GM23338 (cell line): ENCODE measurements at regions not wholly inside any gene's neighbourhood (a gene's known extent, or its start where the extent isn't known, plus 50 kb on each side); places are given as distances from the start of the nearest gene placed in this dataset.

Source experiments
- ATAC-seq: fragments of 200-7000 bp; cut with Tn5 transposase; 3 replicates; pipeline ENCODE4 v1.9.1; 2020
- DNase-seq: peaks from one replicate; pipeline ENCODE4 v3.0.0-alpha.2; 2015; ENCODE audit warnings: low spot score
- H2AFZ ChIP-seq: fragments of 200-600 bp; sonication (generic); 2 replicates; pipeline ENCODE4 v1.8.0; 2016; ENCODE audit warnings: antibody characterized with exemption, mild to moderate bottlenecking, moderate library complexity
- H3F3A ChIP-seq: fragments of 200-600 bp; sonication (generic); replicated peaks from 2 replicates; pipeline ENCODE4 v1.8.0; 2017; ENCODE audit warnings: antibody characterized with exemption, mixed run types, low read depth
- H3K27ac ChIP-seq: fragments of 200-600 bp; sonication (generic); 2 replicates; pipeline ENCODE4 v1.6.1; 2016; ENCODE audit warnings: low read depth
- H3K27me3 ChIP-seq: fragments of 200-600 bp; sonication (generic); 2 replicates; pipeline ENCODE4 v1.8.0; 2016; ENCODE audit warnings: mild to moderate bottlenecking, mixed run types, moderate library complexity; ENCODE audit not compliant: insufficient read depth
- H3K36me3 ChIP-seq: fragments of 200-600 bp; sonication (generic); 2 replicates; pipeline ENCODE4 v1.8.0; 2016; ENCODE audit warnings: mild to moderate bottlenecking; ENCODE audit not compliant: insufficient read depth
- H3K4me1 ChIP-seq: fragments of 200-600 bp; sonication (generic); 2 replicates; pipeline ENCODE4 v1.8.0; 2016; ENCODE audit warnings: mild to moderate bottlenecking, moderate library complexity; ENCODE audit not compliant: insufficient read depth
- H3K4me2 ChIP-seq: fragments of 200-600 bp; sonication (generic); 2 replicates; pipeline ENCODE4 v1.7.1; 2017; ENCODE audit warnings: mixed run types
- H3K4me3 ChIP-seq: fragments of 200-600 bp; sonication (generic); 2 replicates; pipeline ENCODE4 v1.6.1; 2016; ENCODE audit warnings: mixed run types
- H3K79me2 ChIP-seq: fragments of 200-600 bp; sonication (generic); replicated peaks from 2 replicates; pipeline ENCODE4 v1.8.0; 2017; ENCODE audit warnings: mild to moderate bottlenecking; ENCODE audit not compliant: insufficient read depth
- H3K9me2 ChIP-seq: fragments of 200-600 bp; sonication (generic); 2 replicates; pipeline ENCODE4 v1.8.0; 2017; ENCODE audit not compliant: insufficient read depth
- H4K20me1 ChIP-seq: fragments of 200-600 bp; sonication (generic); replicated peaks from 2 replicates; pipeline ENCODE4 v1.8.0; 2017; ENCODE audit warnings: mild to moderate bottlenecking; ENCODE audit not compliant: insufficient read depth
- H3K27ac Mint-ChIP-seq: 2 replicates; pipeline ENCODE4 v1.8.0; 2020; ENCODE audit warnings: inconsistent platforms, mild to moderate bottlenecking, moderate library complexity, mixed read lengths
- H3K27me3 Mint-ChIP-seq: 3 replicates; pipeline ENCODE4 v1.8.0; 2022; ENCODE audit warnings: low read depth, mild to moderate bottlenecking, moderate library complexity, mixed read lengths, inconsistent platforms; ENCODE audit not compliant: insufficient read depth, poor library complexity
- H3K36me3 Mint-ChIP-seq: 3 replicates; pipeline ENCODE4 v1.8.0; 2021; ENCODE audit warnings: low read depth, mild to moderate bottlenecking, inconsistent platforms, moderate library complexity, mixed read lengths
- H3K4me1 Mint-ChIP-seq: 3 replicates; pipeline ENCODE4 v1.8.0; 2020; ENCODE audit warnings: mild to moderate bottlenecking, inconsistent platforms, mixed read lengths
- H3K4me3 Mint-ChIP-seq: 3 replicates; pipeline ENCODE4 v1.8.0; 2021; ENCODE audit warnings: moderate library complexity, mild to moderate bottlenecking, inconsistent platforms, mixed read lengths
- H3K9me3 Mint-ChIP-seq: 3 replicates; pipeline ENCODE4 v1.8.0; 2020; ENCODE audit warnings: moderate library complexity, mild to moderate bottlenecking, inconsistent platforms, mixed read lengths
- CREB1 ChIP-seq: fragments of 250-450 bp; sonication (Bioruptor Pico); IDR thresholded peaks from 2 replicates; pipeline ENCODE4 v1.5.0; 2020; ENCODE audit warnings: low read depth, mild to moderate bottlenecking, moderate library complexity
- EZH2 ChIP-seq: fragments of 200-600 bp; sonication (generic); IDR thresholded peaks from one replicate; pipeline ENCODE4 v1.8.0; 2017; ENCODE audit warnings: antibody characterized with exemption, mild to moderate bottlenecking, low read depth; ENCODE audit not compliant: unreplicated experiment
- EZH2phosphoT487 ChIP-seq: fragments of 200-600 bp; sonication (generic); IDR thresholded peaks from one replicate; pipeline ENCODE4 v1.8.1; 2018; ENCODE audit warnings: antibody characterized with exemption; ENCODE audit not compliant: unreplicated experiment
- JUNB ChIP-seq: IDR thresholded peaks from one replicate; pipeline ENCODE4 v1.6.1; 2016; ENCODE audit warnings: antibody characterized with exemption; ENCODE audit not compliant: unreplicated experiment
- NANOG ChIP-seq: IDR thresholded peaks from 2 replicates; pipeline ENCODE4 v1.6.1; 2016; ENCODE audit warnings: antibody characterized with exemption, borderline replicate concordance
- POLR2AphosphoS5 ChIP-seq: IDR thresholded peaks from 2 replicates; pipeline ENCODE4 v1.6.1; 2016; ENCODE audit warnings: antibody characterized with exemption, low read depth
- STAT1 ChIP-seq: IDR thresholded peaks from one replicate; pipeline ENCODE4 v1.6.1; 2016; ENCODE audit warnings: antibody characterized with exemption; ENCODE audit not compliant: unreplicated experiment
- ZNF114 ChIP-seq: fragments of 250-450 bp; sonication (Bioruptor Pico); IDR thresholded peaks from 2 replicates; pipeline ENCODE4 v1.5.0; 2020; ENCODE audit warnings: mild to moderate bottlenecking, moderate library complexity
- ZNF331 ChIP-seq: fragments of 250-450 bp; sonication (Bioruptor Pico); IDR thresholded peaks from 2 replicates; pipeline ENCODE4 v1.5.0; 2020; ENCODE audit warnings: low read depth, mild to moderate bottlenecking, moderate library complexity
- TF ChIP-seq, protein P1 (sequence below): IDR thresholded peaks from 2 replicates; pipeline ENCODE4 v1.6.1; 2016; ENCODE audit warnings: antibody characterized with exemption
- TF ChIP-seq, protein P2 (sequence below): fragments of 250-450 bp; sonication (Bioruptor Pico); IDR thresholded peaks from 2 replicates; pipeline ENCODE4 v1.5.0; 2020; ENCODE audit warnings: mild to moderate bottlenecking, moderate library complexity
- TF ChIP-seq, protein P3 (sequence below), 2 experiments: fragments of 200-600 bp in 1 of 2; sonication (generic) in 1 of 2; conservative IDR thresholded peaks; 2 replicates each; pipeline versions ENCODE4 v1.5.1 to v1.6.1; 2016 to 2017; ENCODE audit warnings: antibody characterized with exemption in 2 of 2, low read depth in 2 of 2, mild to moderate bottlenecking in 2 of 2, moderate library complexity in 1 of 2
- TF ChIP-seq, protein P4 (sequence below): IDR thresholded peaks from one replicate; pipeline ENCODE4 v1.6.1; 2018; ENCODE audit warnings: antibody characterized with exemption; ENCODE audit not compliant: unreplicated experiment

DNA sequence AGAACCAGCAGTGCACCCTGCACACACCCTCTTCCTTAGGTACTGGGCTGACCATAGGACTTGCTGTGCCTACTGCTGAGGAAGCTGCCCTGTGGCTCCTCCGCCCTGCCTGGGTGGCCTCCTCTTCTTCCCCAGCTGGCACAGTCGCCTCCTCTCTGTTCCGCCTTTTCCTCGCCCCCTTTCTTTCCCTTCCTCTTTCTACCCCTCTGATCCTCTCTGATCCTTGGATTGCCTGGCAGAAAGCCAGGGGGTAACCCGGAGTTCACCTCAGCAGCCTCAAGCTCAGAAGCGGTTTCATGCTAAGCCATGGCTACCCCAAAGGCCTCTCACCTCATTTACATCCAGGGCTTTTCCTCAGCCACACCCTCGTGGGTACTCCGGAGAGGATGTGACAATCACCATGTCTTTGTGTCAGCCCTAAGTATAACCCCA lies 136.2 kb downstream of the SMIM20 start:
- Mint-ChIP-seq H3K27ac (no peak overlapping the region), H3K9me3 (peaks cover 3% of the 10 kb centered on the region; the same call in 2 of the 3 replicates), H3K4me3 (no peak overlapping the region), H3K36me3 (0 out of 3 replicates have a peak, but pooled peaks cover 3% of the 10 kb centered on the region), H3K27me3 (peaks cover 9% of the 10 kb centered on the region), H3K4me1 (peaks cover 10% of the 10 kb centered on the region; the same call in 2 of the 3 replicates)
- Histone ChIP-seq H3K4me1 (peaks cover 5% of the 10 kb centered on the region), H3K4me2 (no peak overlapping the region), H3K9me2 (peaks cover 20% of the 10 kb centered on the region), H3K79me2 (no peaks in the 10 kb centered on the region), H4K20me1 (no peaks in the 10 kb centered on the region), H3K27ac (no peak overlapping the region), H3F3A (no peaks in the 10 kb centered on the region), H3K4me3 (no peak overlapping the region), H3K36me3 (no peaks in the 10 kb centered on the region), H3K27me3 (no peaks in the 10 kb centered on the region), H2AFZ (no peak overlapping the region)
- ATAC-seq, result no peak
- DNase-seq, result no peak
- no peak for TF ChIP-seq EZH2phosphoT487
- TF ChIP-seq STAT1, result no peak
- TF ChIP-seq ZNF114 (CRISPR knock-in tag), result no peak
- TF ChIP-seq JUNB, result no peak
- TF ChIP-seq, protein P1, sequence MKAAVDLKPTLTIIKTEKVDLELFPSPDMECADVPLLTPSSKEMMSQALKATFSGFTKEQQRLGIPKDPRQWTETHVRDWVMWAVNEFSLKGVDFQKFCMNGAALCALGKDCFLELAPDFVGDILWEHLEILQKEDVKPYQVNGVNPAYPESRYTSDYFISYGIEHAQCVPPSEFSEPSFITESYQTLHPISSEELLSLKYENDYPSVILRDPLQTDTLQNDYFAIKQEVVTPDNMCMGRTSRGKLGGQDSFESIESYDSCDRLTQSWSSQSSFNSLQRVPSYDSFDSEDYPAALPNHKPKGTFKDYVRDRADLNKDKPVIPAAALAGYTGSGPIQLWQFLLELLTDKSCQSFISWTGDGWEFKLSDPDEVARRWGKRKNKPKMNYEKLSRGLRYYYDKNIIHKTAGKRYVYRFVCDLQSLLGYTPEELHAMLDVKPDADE, result no peak
- TF ChIP-seq, protein P2, sequence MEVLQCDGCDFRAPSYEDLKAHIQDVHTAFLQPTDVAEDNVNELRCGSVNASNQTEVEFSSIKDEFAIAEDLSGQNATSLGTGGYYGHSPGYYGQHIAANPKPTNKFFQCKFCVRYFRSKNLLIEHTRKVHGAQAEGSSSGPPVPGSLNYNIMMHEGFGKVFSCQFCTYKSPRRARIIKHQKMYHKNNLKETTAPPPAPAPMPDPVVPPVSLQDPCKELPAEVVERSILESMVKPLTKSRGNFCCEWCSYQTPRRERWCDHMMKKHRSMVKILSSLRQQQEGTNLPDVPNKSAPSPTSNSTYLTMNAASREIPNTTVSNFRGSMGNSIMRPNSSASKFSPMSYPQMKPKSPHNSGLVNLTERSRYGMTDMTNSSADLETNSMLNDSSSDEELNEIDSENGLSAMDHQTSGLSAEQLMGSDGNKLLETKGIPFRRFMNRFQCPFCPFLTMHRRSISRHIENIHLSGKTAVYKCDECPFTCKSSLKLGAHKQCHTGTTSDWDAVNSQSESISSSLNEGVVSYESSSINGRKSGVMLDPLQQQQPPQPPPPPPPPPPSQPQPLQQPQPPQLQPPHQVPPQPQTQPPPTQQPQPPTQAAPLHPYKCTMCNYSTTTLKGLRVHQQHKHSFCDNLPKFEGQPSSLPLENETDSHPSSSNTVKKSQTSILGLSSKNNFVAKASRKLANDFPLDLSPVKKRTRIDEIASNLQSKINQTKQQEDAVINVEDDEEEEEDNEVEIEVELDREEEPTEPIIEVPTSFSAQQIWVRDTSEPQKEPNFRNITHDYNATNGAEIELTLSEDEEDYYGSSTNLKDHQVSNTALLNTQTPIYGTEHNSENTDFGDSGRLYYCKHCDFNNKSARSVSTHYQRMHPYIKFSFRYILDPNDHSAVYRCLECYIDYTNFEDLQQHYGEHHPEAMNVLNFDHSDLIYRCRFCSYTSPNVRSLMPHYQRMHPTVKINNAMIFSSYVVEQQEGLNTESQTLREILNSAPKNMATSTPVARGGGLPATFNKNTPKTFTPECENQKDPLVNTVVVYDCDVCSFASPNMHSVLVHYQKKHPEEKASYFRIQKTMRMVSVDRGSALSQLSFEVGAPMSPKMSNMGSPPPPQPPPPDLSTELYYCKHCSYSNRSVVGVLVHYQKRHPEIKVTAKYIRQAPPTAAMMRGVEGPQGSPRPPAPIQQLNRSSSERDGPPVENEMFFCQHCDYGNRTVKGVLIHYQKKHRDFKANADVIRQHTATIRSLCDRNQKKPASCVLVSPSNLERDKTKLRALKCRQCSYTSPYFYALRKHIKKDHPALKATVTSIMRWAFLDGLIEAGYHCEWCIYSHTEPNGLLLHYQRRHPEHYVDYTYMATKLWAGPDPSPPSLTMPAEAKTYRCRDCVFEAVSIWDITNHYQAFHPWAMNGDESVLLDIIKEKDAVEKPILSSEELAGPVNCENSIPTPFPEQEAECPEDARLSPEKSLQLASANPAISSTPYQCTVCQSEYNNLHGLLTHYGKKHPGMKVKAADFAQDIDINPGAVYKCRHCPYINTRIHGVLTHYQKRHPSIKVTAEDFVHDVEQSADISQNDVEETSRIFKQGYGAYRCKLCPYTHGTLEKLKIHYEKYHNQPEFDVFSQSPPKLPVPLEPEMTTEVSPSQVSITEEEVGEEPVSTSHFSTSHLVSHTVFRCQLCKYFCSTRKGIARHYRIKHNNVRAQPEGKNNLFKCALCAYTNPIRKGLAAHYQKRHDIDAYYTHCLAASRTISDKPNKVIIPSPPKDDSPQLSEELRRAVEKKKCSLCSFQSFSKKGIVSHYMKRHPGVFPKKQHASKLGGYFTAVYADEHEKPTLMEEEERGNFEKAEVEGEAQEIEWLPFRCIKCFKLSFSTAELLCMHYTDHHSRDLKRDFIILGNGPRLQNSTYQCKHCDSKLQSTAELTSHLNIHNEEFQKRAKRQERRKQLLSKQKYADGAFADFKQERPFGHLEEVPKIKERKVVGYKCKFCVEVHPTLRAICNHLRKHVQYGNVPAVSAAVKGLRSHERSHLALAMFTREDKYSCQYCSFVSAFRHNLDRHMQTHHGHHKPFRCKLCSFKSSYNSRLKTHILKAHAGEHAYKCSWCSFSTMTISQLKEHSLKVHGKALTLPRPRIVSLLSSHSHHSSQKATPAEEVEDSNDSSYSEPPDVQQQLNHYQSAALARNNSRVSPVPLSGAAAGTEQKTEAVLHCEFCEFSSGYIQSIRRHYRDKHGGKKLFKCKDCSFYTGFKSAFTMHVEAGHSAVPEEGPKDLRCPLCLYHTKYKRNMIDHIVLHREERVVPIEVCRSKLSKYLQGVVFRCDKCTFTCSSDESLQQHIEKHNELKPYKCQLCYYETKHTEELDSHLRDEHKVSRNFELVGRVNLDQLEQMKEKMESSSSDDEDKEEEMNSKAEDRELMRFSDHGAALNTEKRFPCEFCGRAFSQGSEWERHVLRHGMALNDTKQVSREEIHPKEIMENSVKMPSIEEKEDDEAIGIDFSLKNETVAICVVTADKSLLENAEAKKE (CRISPR knock-in tag), result no peak
- TF ChIP-seq POLR2AphosphoS5, result no peak
- TF ChIP-seq, protein P3, sequence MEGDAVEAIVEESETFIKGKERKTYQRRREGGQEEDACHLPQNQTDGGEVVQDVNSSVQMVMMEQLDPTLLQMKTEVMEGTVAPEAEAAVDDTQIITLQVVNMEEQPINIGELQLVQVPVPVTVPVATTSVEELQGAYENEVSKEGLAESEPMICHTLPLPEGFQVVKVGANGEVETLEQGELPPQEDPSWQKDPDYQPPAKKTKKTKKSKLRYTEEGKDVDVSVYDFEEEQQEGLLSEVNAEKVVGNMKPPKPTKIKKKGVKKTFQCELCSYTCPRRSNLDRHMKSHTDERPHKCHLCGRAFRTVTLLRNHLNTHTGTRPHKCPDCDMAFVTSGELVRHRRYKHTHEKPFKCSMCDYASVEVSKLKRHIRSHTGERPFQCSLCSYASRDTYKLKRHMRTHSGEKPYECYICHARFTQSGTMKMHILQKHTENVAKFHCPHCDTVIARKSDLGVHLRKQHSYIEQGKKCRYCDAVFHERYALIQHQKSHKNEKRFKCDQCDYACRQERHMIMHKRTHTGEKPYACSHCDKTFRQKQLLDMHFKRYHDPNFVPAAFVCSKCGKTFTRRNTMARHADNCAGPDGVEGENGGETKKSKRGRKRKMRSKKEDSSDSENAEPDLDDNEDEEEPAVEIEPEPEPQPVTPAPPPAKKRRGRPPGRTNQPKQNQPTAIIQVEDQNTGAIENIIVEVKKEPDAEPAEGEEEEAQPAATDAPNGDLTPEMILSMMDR (conservative IDR thresholded peaks at IDR 0.05; ENCODE audit: low read depth in 2 of 2), result no peak
- TF ChIP-seq ZNF331, result no peak
- TF ChIP-seq NANOG, result no peak
- no peak for TF ChIP-seq CREB1 (CRISPR knock-in tag)
- TF ChIP-seq EZH2, result no peak
- TF ChIP-seq, protein P4, sequence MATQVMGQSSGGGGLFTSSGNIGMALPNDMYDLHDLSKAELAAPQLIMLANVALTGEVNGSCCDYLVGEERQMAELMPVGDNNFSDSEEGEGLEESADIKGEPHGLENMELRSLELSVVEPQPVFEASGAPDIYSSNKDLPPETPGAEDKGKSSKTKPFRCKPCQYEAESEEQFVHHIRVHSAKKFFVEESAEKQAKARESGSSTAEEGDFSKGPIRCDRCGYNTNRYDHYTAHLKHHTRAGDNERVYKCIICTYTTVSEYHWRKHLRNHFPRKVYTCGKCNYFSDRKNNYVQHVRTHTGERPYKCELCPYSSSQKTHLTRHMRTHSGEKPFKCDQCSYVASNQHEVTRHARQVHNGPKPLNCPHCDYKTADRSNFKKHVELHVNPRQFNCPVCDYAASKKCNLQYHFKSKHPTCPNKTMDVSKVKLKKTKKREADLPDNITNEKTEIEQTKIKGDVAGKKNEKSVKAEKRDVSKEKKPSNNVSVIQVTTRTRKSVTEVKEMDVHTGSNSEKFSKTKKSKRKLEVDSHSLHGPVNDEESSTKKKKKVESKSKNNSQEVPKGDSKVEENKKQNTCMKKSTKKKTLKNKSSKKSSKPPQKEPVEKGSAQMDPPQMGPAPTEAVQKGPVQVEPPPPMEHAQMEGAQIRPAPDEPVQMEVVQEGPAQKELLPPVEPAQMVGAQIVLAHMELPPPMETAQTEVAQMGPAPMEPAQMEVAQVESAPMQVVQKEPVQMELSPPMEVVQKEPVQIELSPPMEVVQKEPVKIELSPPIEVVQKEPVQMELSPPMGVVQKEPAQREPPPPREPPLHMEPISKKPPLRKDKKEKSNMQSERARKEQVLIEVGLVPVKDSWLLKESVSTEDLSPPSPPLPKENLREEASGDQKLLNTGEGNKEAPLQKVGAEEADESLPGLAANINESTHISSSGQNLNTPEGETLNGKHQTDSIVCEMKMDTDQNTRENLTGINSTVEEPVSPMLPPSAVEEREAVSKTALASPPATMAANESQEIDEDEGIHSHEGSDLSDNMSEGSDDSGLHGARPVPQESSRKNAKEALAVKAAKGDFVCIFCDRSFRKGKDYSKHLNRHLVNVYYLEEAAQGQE, result no peak
